HEK293T (cell line): ENCODE measurements at regions not wholly inside any gene's neighbourhood (a gene's known extent, or its start where the extent isn't known, plus 50 kb on each side); places are given as distances from the start of the nearest gene placed in this dataset.

Experiments used
- CTCF ChIA-PET: fragments of 350-600 bp; formaldehyde crosslinking; extraction: SDS; loops from one replicate; lab custom pipeline; 2021; ENCODE audit warnings: antibody characterized with exemption, inconsistent platforms; lab: Yijun Ruan, JAX
- POLR2A ChIA-PET: fragments of 350-600 bp; formaldehyde crosslinking; extraction: SDS; loops from one replicate; lab custom pipeline; 2020; ENCODE audit warnings: antibody characterized with exemption, inconsistent platforms; lab: Yijun Ruan, JAX
- DNase-seq: peaks from one replicate; pipeline ENCODE4 v3.0.0; 2012; ENCODE audit warnings: mixed read lengths; ENCODE audit errors: extremely low spot score
- ARNT ChIP-seq: fragments of 450-650 bp; IDR thresholded peaks from 2 replicates; pipeline ENCODE4 v1.6.1; 2017; ENCODE audit warnings: mild to moderate bottlenecking
- BHLHE40 ChIP-seq: fragments of 450-650 bp; IDR thresholded peaks from 2 replicates; pipeline ENCODE4 v1.6.1; 2016; ENCODE audit warnings: mild to moderate bottlenecking, moderate library complexity, borderline replicate concordance
- CTBP1 ChIP-seq: fragments of 450-650 bp; IDR thresholded peaks from 2 replicates; pipeline ENCODE4 v1.6.1; 2016; ENCODE audit warnings: borderline replicate concordance
- ELF4 ChIP-seq: fragments of 450-650 bp; IDR thresholded peaks from 2 replicates; pipeline ENCODE4 v1.6.1; 2017; ENCODE audit warnings: antibody characterized with exemption
- FOXA1 ChIP-seq: fragments of 450-650 bp; IDR thresholded peaks from 2 replicates; pipeline ENCODE4 v1.6.1; 2016; ENCODE audit warnings: mild to moderate bottlenecking
- FOXK2 ChIP-seq: fragments of 450-650 bp; IDR thresholded peaks from 2 replicates; pipeline ENCODE4 v1.6.1; 2016; ENCODE audit warnings: mild to moderate bottlenecking
- FOXM1 ChIP-seq: fragments of 450-650 bp; IDR thresholded peaks from 2 replicates; pipeline ENCODE4 v1.6.1; 2017; ENCODE audit warnings: mild to moderate bottlenecking, borderline replicate concordance
- HDGF ChIP-seq: fragments of 450-650 bp; IDR thresholded peaks from 2 replicates; pipeline ENCODE4 v1.6.1; 2017; ENCODE audit warnings: antibody characterized with exemption, borderline replicate concordance
- L3MBTL2 ChIP-seq: fragments of 450-650 bp; conservative IDR thresholded peaks from 2 replicates; pipeline ENCODE4 v1.6.1; 2016; ENCODE audit warnings: mild to moderate bottlenecking
- LEF1 ChIP-seq: fragments of 450-650 bp; IDR thresholded peaks from 2 replicates; pipeline ENCODE4 v1.6.1; 2017; ENCODE audit warnings: mild to moderate bottlenecking, borderline replicate concordance
- NFRKB ChIP-seq: fragments of 450-650 bp; IDR thresholded peaks from 2 replicates; pipeline ENCODE4 v1.6.1; 2016; ENCODE audit warnings: mild to moderate bottlenecking, moderate library complexity
- PKNOX1 ChIP-seq: fragments of 450-650 bp; IDR thresholded peaks from 2 replicates; pipeline ENCODE4 v1.6.1; 2016
- SP1 ChIP-seq: fragments of 450-650 bp; IDR thresholded peaks from 2 replicates; pipeline ENCODE4 v1.6.1; 2017
- SUZ12 ChIP-seq: fragments of 450-650 bp; IDR thresholded peaks from 2 replicates; pipeline ENCODE4 v1.6.1; 2016; ENCODE audit warnings: mild to moderate bottlenecking
- TARDBP ChIP-seq: fragments of 450-650 bp; IDR thresholded peaks from 2 replicates; pipeline ENCODE4 v1.6.1; 2016
- ZNF384 ChIP-seq: fragments of 450-650 bp; IDR thresholded peaks from 2 replicates; pipeline ENCODE4 v1.6.1; 2016

- CTCF ChIA-PET: interaction anchor here (1.3 kb wide), 1 partner anchor 53 kb away, joined by 4 read pairs; no protein-coding TSS in a partner anchor
- TF ChIP-seq PKNOX1 (no peak), HDGF (no peak)
- POLR2A ChIA-PET: no interaction called here
- peak; percentile 82 for DNase-seq
These were observed 89.4 kb upstream of the IPO9 start for GRCh38 chr1:201739492-201740085.

DNA sequence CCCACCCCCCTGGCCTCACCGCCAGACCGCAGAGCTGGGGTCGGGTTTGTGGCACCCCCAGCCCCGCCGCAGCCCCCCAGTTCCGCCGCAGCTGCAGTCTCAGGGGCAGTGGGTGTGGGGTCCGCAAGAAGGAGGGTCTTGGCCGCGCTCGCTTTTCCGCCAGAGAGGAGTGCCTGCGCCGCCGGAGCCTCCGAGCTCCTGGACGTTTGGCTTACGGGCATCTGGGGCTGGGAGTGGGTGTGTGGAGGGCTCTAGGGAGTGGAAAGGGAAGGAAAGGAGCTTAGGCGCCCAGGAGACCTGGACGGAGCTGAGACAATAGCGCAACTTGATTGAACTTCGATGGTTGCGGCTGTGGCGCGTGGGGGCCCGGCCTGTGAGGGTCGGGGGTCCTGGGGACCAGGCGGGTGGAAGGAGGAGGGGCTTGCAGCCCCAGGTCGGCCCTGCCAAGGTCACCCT lies 88.8 kb upstream of the IPO9 start:
- DNase-seq: no peak
- POLR2A ChIA-PET: no interaction called here
- CTCF ChIA-PET: interaction anchor here (1.3 kb wide), 1 partner anchor 53 kb away, joined by 4 read pairs; no protein-coding TSS in a partner anchor
- TF ChIP-seq FOXK2: no peak
- TF ChIP-seq L3MBTL2: no peak
- no peak for TF ChIP-seq ZNF384
- no peak for TF ChIP-seq FOXA1
- no peak for TF ChIP-seq NFRKB
- no peak for TF ChIP-seq ELF4
- TF ChIP-seq ARNT: no peak

GRCh38 chr1:201740670-201741111 lies 88.3 kb upstream of the IPO9 start:
- ChIA-PET CTCF (no interaction called here), POLR2A (no interaction called here)
- no peak for DNase-seq
- TF ChIP-seq SUZ12 (no peak), FOXM1 (no peak), FOXK2 (no peak), FOXA1 (no peak), ELF4 (no peak), PKNOX1 (no peak), ARNT (no peak), TARDBP (no peak), ZNF384 (no peak), NFRKB (no peak), CTBP1 (no peak), SP1 (no peak), HDGF (no peak), BHLHE40 (no peak), LEF1 (no peak), L3MBTL2 (no peak)

- ChIA-PET POLR2A (no interaction called here), CTCF (interaction anchor here (0.7 kb wide), 1 partner anchor 306 kb away, joined by 3 read pairs; no protein-coding TSS in a partner anchor)
- DNase-seq: no peak
- TF ChIP-seq FOXA1 (no peak), SUZ12 (no peak), TARDBP (no peak), CTBP1 (no peak), ZNF384 (no peak), FOXK2 (no peak), SP1 (no peak), FOXM1 (no peak), L3MBTL2 (no peak), ELF4 (no peak), HDGF (no peak), PKNOX1 (no peak), ARNT (no peak), BHLHE40 (no peak), LEF1 (no peak), NFRKB (no peak)
These were observed 87.1 kb upstream of the IPO9 start for GRCh38 chr1:201741763-201742342.

GRCh38 chr1:201742476-201742875 lies 86.5 kb upstream of the IPO9 start:
- CTCF ChIA-PET: interaction anchor here (0.7 kb wide), 1 partner anchor 33 kb away, joined by 4 read pairs; no protein-coding TSS in a partner anchor
- no peak for DNase-seq

More at GRCh38 chr1:201742476-201742875, 86.5 kb upstream of the IPO9 start:
- POLR2A ChIA-PET: no interaction called here
- TF ChIP-seq FOXM1 (no peak), SP1 (no peak), LEF1 (no peak), NFRKB (no peak), ZNF384 (no peak), FOXA1 (no peak), BHLHE40 (no peak), PKNOX1 (no peak), HDGF (no peak), FOXK2 (no peak)
